ENCODE measurements at regions not wholly inside any gene's neighbourhood (a gene's known extent, or its start where the extent isn't known, plus 50 kb on each side); places are given as distances from the start of the nearest gene placed in this dataset.

DNA sequence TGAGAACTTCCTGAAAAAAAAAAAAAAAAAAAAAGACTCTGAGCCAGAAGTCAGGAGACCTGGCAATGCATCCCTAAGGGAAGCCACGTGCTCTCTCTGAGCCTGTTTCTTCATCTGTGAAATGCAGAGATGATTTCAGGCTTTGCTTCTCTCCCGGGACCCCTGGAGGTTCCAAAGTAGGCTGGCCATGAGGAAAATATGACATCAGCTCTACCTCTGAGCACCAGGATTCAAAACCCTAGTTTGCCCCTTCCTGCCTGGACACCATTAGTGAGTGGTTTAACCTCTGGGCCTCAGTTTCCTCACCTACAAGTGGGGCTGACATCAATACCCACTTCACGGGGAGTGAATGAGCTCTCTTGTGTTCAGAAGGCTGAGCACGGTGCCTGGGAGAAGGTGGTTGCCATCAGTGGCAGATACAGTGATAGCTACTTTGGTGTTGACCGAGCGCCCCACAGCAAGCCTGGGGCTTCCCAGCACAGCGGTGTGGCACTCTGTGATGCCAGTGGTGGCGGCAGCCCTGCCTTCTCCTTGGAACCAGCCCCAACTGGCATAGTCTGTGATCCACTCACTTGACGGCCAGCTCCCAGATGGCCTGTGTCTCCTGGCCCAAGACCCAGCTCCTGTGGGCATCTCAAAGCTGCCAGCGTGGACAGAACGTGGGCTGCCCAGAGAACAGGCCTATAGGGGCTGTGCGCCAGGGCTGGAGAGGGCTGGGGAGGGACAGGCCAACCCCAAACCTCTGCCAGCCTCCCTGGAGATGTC is 153.1 kb upstream of the UNC5B start:
- Histone ChIP-seq H3K4me3 (ENCODE audit: low read depth, low read length) (no peak overlapping the region), H3K9ac (ENCODE audit: low read depth, low read length) (no peak overlapping the region), H3K4me1 (ENCODE audit: control insufficient read depth, insufficient read depth, low read length) (no peaks in the 10 kb centered on the region), H3K27me3 (ENCODE audit: control insufficient read depth, insufficient read depth, low read length) (no peaks in the 10 kb centered on the region), H3K9me3 (ENCODE audit: control insufficient read depth, insufficient read depth, low read length) (no peaks in the 10 kb centered on the region), H3K36me3 (ENCODE audit: control insufficient read depth, insufficient read depth, low read length) (no peaks in the 10 kb centered on the region)

DNA sequence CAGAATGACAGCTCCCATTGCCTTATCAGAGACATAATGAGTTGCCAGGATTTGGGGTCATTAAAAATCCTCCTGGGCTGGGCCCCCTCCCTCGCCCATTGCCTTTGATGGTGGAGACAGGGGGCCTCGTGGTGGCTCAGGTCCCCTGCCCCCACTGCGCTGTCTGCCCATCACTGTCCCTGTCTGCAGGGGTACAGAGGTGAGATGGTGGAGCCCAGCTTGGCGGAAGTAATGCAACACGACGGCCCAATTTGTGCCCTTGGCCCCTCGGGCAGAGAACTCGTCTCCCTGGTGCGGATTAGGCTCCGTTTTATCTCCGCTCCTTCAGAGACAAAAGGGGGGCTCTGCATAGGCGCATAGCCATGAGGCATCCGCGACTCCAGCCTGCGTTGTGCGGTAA is 152.4 kb upstream of the UNC5B start:
- Histone ChIP-seq H3K9me3 (ENCODE audit: control insufficient read depth, insufficient read depth, low read length) (no peaks in the 10 kb centered on the region), H3K4me1 (ENCODE audit: control insufficient read depth, insufficient read depth, low read length) (no peaks in the 10 kb centered on the region), H3K36me3 (ENCODE audit: control insufficient read depth, insufficient read depth, low read length) (no peaks in the 10 kb centered on the region), H3K4me3 (ENCODE audit: low read depth, low read length) (no peak overlapping the region), H3K9ac (ENCODE audit: low read depth, low read length) (no peak overlapping the region), H3K27me3 (ENCODE audit: control insufficient read depth, insufficient read depth, low read length) (no peaks in the 10 kb centered on the region)

DNA sequence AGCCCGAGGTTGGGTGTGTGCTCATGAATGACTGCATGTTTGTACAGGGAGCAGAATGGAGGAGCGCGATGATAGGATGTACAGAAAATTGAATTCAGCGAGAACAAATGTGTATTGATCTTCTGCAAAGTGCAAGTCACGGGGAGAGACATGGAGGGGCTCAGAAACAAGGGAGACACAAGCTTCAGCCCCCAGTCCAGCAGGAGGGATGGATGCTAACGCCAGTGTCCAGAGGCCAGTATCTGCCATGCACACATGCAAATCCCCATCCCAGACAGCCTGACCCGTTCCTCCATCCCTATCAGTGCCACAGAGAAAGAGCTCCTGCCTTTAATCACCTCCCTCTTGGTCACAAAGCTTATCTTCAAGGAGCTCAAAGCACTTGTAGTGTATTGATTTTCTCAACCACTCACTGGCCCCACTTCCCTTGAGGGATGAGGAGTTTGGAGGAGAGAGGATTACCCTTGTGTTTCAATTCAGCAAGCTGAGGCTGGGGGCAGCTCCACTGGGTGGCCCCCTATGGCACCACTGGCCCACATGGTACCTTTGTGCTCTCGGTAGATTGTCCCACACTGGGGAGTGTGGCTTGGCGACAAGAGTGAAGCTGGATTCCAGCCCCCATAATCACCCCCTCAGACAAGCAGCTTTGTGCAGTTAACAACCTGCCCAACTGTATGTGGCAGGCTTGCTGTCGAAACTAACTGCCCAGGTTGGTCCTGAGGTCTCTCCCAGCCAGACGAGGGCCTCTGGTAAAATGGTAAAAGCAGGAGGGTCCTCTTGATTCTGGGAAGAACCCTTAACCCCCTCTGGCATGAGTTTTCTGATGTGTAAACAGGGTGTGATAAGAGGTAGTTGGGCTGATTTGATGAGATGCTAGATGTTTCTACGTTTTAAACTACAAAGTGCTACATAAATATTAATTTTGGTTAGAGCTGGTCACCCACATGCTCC is 151.6 kb upstream of the UNC5B start:
- H3K9ac ChIP-seq (ENCODE audit: low read depth, low read length), result no peak overlapping the region
- H3K27me3 ChIP-seq (ENCODE audit: control insufficient read depth, insufficient read depth, low read length), result no peaks in the 10 kb centered on the region

GRCh38 chr10:71061472-71061871 is 150.9 kb upstream of the UNC5B start:
- Histone ChIP-seq H3K4me1 (ENCODE audit: control insufficient read depth, insufficient read depth, low read length) (no peaks in the 10 kb centered on the region), H3K27me3 (ENCODE audit: control insufficient read depth, insufficient read depth, low read length) (no peaks in the 10 kb centered on the region), H3K9ac (ENCODE audit: low read depth, low read length) (no peak overlapping the region), H3K9me3 (ENCODE audit: control insufficient read depth, insufficient read depth, low read length) (no peaks in the 10 kb centered on the region), H3K4me3 (ENCODE audit: low read depth, low read length) (no peak overlapping the region), H3K36me3 (ENCODE audit: control insufficient read depth, insufficient read depth, low read length) (no peaks in the 10 kb centered on the region)

More for the DNA sequence above, 151.6 kb upstream of the UNC5B start:
- Histone ChIP-seq H3K4me3 (ENCODE audit: low read depth, low read length) (no peak overlapping the region), H3K9me3 (ENCODE audit: control insufficient read depth, insufficient read depth, low read length) (no peaks in the 10 kb centered on the region), H3K4me1 (ENCODE audit: control insufficient read depth, insufficient read depth, low read length) (no peaks in the 10 kb centered on the region), H3K36me3 (ENCODE audit: control insufficient read depth, insufficient read depth, low read length) (no peaks in the 10 kb centered on the region)

- Histone ChIP-seq H3K9ac (ENCODE audit: low read depth, low read length) (no peak overlapping the region), H3K4me3 (ENCODE audit: low read depth, low read length) (no peak overlapping the region), H3K9me3 (ENCODE audit: control insufficient read depth, insufficient read depth, low read length) (no peaks in the 10 kb centered on the region), H3K4me1 (ENCODE audit: control insufficient read depth, insufficient read depth, low read length) (no peaks in the 10 kb centered on the region), H3K27me3 (ENCODE audit: control insufficient read depth, insufficient read depth, low read length) (no peaks in the 10 kb centered on the region), H3K36me3 (ENCODE audit: control insufficient read depth, insufficient read depth, low read length) (no peaks in the 10 kb centered on the region)
Measured at GRCh38 chr10:71062156-71062555, 150.2 kb upstream of the UNC5B start.

- H3K27me3 ChIP-seq (ENCODE audit: control insufficient read depth, insufficient read depth, low read length), result no peaks in the 10 kb centered on the region
- no peaks in the 10 kb centered on the region for H3K36me3 ChIP-seq (ENCODE audit: control insufficient read depth, insufficient read depth, low read length)
- H3K4me3 ChIP-seq (ENCODE audit: low read depth, low read length), result no peak overlapping the region
- no peaks in the 10 kb centered on the region for H3K9me3 ChIP-seq (ENCODE audit: control insufficient read depth, insufficient read depth, low read length)
- H3K9ac ChIP-seq (ENCODE audit: low read depth, low read length), result no peak overlapping the region
- H3K4me1 ChIP-seq (ENCODE audit: control insufficient read depth, insufficient read depth, low read length), result no peaks in the 10 kb centered on the region
Measured at GRCh38 chr10:71063401-71063800, 149.0 kb upstream of the UNC5B start.

DNA sequence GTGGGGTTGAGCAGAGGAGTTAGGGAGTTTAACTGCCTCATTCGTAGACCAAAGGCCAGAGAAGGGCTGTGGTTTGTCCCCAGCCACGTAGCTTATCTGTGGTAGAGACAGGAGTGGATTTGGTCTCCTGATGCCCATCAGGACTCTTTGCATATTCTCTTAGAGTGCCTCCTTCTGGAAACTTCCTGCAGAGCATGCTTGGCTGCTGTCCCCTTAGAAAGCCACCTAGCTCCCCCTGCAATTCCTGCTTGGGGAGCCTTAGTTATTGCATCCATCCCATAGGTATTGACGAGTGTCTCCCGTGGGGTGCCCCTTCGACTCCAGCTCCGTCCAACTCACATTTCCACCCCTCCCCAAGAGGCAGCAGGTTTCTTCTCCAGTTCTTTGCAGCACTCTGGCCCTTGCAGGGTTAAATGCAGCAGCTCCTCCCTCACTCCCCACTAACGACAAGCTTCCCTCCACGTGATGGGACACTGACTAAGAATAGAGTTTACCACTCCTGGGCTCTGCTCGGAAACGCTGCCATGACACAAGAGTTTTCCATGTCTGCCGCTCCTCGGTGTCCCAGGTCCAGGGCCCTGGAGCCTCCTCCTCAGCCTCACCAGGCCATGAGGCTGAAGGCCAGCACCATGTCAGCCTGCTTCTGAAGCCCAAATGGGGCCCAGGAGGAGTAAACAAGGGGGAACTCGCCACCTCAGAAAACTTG is 147.8 kb upstream of the UNC5B start:
- H3K27me3 ChIP-seq (ENCODE audit: control insufficient read depth, insufficient read depth, low read length), result no peaks in the 10 kb centered on the region
- no peaks in the 10 kb centered on the region for H3K36me3 ChIP-seq (ENCODE audit: control insufficient read depth, insufficient read depth, low read length)
- no peaks in the 10 kb centered on the region for H3K9me3 ChIP-seq (ENCODE audit: control insufficient read depth, insufficient read depth, low read length)
- no peak overlapping the region for H3K4me3 ChIP-seq (ENCODE audit: low read depth, low read length)
- H3K9ac ChIP-seq (ENCODE audit: low read depth, low read length), result no peak overlapping the region
- no peaks in the 10 kb centered on the region for H3K4me1 ChIP-seq (ENCODE audit: control insufficient read depth, insufficient read depth, low read length)

- H3K27me3 ChIP-seq (ENCODE audit: control insufficient read depth, insufficient read depth, low read length), result no peaks in the 10 kb centered on the region
- no peaks in the 10 kb centered on the region for H3K36me3 ChIP-seq (ENCODE audit: control insufficient read depth, insufficient read depth, low read length)
Measured at GRCh38 chr10:71065659-71066058, 146.7 kb upstream of the UNC5B start.

GRCh38 chr10:71066600-71066999 is 145.8 kb upstream of the UNC5B start:
- no peaks in the 10 kb centered on the region for H3K4me1 ChIP-seq (ENCODE audit: control insufficient read depth, insufficient read depth, low read length)
- no peaks in the 10 kb centered on the region for H3K27me3 ChIP-seq (ENCODE audit: control insufficient read depth, insufficient read depth, low read length)
- H3K36me3 ChIP-seq (ENCODE audit: control insufficient read depth, insufficient read depth, low read length), result no peaks in the 10 kb centered on the region
- H3K9me3 ChIP-seq (ENCODE audit: control insufficient read depth, insufficient read depth, low read length), result no peaks in the 10 kb centered on the region
- no peak overlapping the region for H3K4me3 ChIP-seq (ENCODE audit: low read depth, low read length)
- H3K9ac ChIP-seq (ENCODE audit: low read depth, low read length), result no peak overlapping the region

More at GRCh38 chr10:71065659-71066058, 146.7 kb upstream of the UNC5B start:
- Histone ChIP-seq H3K9me3 (ENCODE audit: control insufficient read depth, insufficient read depth, low read length) (no peaks in the 10 kb centered on the region), H3K4me3 (ENCODE audit: low read depth, low read length) (no peak overlapping the region), H3K4me1 (ENCODE audit: control insufficient read depth, insufficient read depth, low read length) (no peaks in the 10 kb centered on the region), H3K9ac (ENCODE audit: low read depth, low read length) (no peak overlapping the region)

GRCh38 chr10:71067098-71067740 is 145.2 kb upstream of the UNC5B start:
- no peak overlapping the region for H3K9ac ChIP-seq (ENCODE audit: low read depth, low read length)
- no peaks in the 10 kb centered on the region for H3K27me3 ChIP-seq (ENCODE audit: control insufficient read depth, insufficient read depth, low read length)
- H3K4me1 ChIP-seq (ENCODE audit: control insufficient read depth, insufficient read depth, low read length), result no peaks in the 10 kb centered on the region
- H3K4me3 ChIP-seq (ENCODE audit: low read depth, low read length), result no peak overlapping the region
- no peaks in the 10 kb centered on the region for H3K9me3 ChIP-seq (ENCODE audit: control insufficient read depth, insufficient read depth, low read length)
- no peaks in the 10 kb centered on the region for H3K36me3 ChIP-seq (ENCODE audit: control insufficient read depth, insufficient read depth, low read length)

GRCh38 chr10:71068861-71069271 is 143.5 kb upstream of the UNC5B start:
- Histone ChIP-seq H3K4me1 (ENCODE audit: control insufficient read depth, insufficient read depth, low read length) (no peaks in the 10 kb centered on the region), H3K36me3 (ENCODE audit: control insufficient read depth, insufficient read depth, low read length) (no peaks in the 10 kb centered on the region), H3K4me3 (ENCODE audit: low read depth, low read length) (no peak overlapping the region), H3K9ac (ENCODE audit: low read depth, low read length) (no peak overlapping the region), H3K9me3 (ENCODE audit: control insufficient read depth, insufficient read depth, low read length) (no peaks in the 10 kb centered on the region), H3K27me3 (ENCODE audit: control insufficient read depth, insufficient read depth, low read length) (no peaks in the 10 kb centered on the region)

Data from iPS-15b (cell line).